ENCODE measurements at regions not wholly inside any gene's neighbourhood (a gene's known extent, or its start where the extent isn't known, plus 50 kb on each side); places are given as distances from the start of the nearest gene placed in this dataset.

DNA sequence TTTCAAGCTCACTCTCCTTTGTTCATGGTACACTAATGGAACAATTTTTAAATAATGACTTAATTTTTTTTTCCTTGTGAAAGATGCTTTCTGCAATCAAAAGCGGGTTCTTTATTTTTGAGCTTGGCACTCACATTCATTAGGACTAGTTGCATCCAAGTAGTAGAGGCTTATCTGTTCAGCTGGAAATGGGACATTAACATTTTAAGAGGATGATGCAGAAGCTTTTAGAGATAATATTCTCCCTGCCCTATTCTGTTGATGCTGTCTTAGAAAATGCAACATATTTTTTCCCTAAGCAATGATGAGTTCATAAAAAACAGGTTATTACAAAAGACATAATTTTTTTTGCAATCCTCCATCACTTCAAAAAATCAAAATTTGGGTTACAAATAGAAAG, 900.6 kb downstream of the NTRK3 start:
- TF ChIP-seq CTCF (conservative IDR thresholded peaks at IDR 0.05; ENCODE audit: low read depth, low read length) (no peak), RCOR1 (IDR thresholded peaks at IDR 0.05; ENCODE audit: insufficient replicate concordance, low read length) (no peak), MXI1 (IDR thresholded peaks at IDR 0.05; ENCODE audit: borderline replicate concordance, low read depth, low read length) (no peak), POLR2A (IDR thresholded peaks at IDR 0.05; ENCODE audit: low read depth, low read length) (no peak), FOS (IDR thresholded peaks at IDR 0.05; ENCODE audit: low read depth, low read length) (no peak), CEBPB (IDR thresholded peaks at IDR 0.05; ENCODE audit: low read depth, low read length) (no peak), BHLHE40 (IDR thresholded peaks at IDR 0.05; ENCODE audit: low read depth, low read length) (no peak), USF2 (IDR thresholded peaks at IDR 0.05; ENCODE audit: low read depth, low read length) (no peak), RAD21 (IDR thresholded peaks at IDR 0.05; ENCODE audit: low read length) (no peak), MAZ (IDR thresholded peaks at IDR 0.05; ENCODE audit: borderline replicate concordance, low read depth, low read length) (no peak)
- TF ChIP-seq, protein P1, sequence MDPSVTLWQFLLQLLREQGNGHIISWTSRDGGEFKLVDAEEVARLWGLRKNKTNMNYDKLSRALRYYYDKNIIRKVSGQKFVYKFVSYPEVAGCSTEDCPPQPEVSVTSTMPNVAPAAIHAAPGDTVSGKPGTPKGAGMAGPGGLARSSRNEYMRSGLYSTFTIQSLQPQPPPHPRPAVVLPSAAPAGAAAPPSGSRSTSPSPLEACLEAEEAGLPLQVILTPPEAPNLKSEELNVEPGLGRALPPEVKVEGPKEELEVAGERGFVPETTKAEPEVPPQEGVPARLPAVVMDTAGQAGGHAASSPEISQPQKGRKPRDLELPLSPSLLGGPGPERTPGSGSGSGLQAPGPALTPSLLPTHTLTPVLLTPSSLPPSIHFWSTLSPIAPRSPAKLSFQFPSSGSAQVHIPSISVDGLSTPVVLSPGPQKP (IDR thresholded peaks at IDR 0.05; ENCODE audit: borderline replicate concordance, low read depth, low read length): no peak
